AG04449 (cell line): ENCODE measurements at regions not wholly inside any gene's neighbourhood (a gene's known extent, or its start where the extent isn't known, plus 50 kb on each side); places are given as distances from the start of the nearest gene placed in this dataset.

Experiments
- CTCF ChIA-PET: fragments of 350-600 bp; formaldehyde crosslinking; extraction: SDS; loops from one replicate; lab custom pipeline; 2021; ENCODE audit warnings: antibody characterized with exemption; lab: Yijun Ruan, JAX
- POLR2A ChIA-PET: fragments of 400-600, 350-600 bp; formaldehyde crosslinking; extraction: SDS; loops from one replicate; lab custom pipeline; 2020; ENCODE audit warnings: antibody characterized with exemption, inconsistent platforms; lab: Yijun Ruan, JAX
- DNase-seq: peaks from one replicate; pipeline ENCODE4 v3.0.0-alpha.2; 2010; ENCODE audit warnings: low read depth, low spot score
- H3K4me3 ChIP-seq: 2 replicates; pipeline ENCODE4 v1.5.1; 2011; ENCODE audit warnings: low read depth, mild to moderate bottlenecking, control low read depth, low read length
- TF ChIP-seq, protein P1 (sequence below): IDR thresholded peaks from one replicate; pipeline ENCODE4 v1.5.1; 2011; ENCODE audit warnings: mild to moderate bottlenecking, moderate library complexity, low read length, control low read depth, inconsistent platforms; ENCODE audit not compliant: insufficient read depth; ENCODE audit errors: missing control alignments

- DNase-seq, result no peak
- ChIA-PET CTCF (interaction anchor here (1.1 to 1.8 kb wide), 2 partner anchors 9 to 324 kb away, joined by 4 to 5 read pairs; no protein-coding TSS in a partner anchor), POLR2A (no interaction called here)
Observed at GRCh38 chr17:13355054-13355453, 246.7 kb downstream of the HS3ST3A1 start.

DNA sequence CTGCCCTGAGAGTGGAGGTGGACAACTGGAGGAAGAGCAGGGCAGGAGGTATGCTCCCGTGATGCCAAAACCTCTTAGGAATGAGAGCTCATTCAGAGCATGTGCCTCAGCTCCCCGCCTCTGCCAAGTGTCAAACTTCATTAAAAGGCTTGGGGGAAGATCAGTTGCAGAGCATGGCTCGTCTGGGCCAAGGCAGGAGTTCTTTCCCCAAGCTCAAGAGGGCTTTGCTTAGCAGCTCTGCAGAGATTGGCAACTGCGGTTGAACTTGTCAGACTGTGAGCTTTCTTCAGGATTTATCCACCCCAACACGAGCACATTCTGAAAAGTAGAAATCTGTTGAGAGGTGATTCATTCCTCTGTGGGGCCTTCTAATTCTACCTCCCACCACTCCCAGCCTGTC, 248.1 kb downstream of the HS3ST3A1 start:
- POLR2A ChIA-PET, result interaction anchor here (0.7 to 1.7 kb wide), 3 partner anchors 9 to 947 kb away, joined by 3 to 5 read pairs (median 4); partner anchors contain the start of gene HS3ST3B1
- CTCF ChIA-PET, result interaction anchor here (0.6 to 1.8 kb wide), 5 partner anchors 9 to 323 kb away, joined by 3 to 5 read pairs (median 3); no protein-coding TSS in a partner anchor
- TF ChIP-seq, protein P1, sequence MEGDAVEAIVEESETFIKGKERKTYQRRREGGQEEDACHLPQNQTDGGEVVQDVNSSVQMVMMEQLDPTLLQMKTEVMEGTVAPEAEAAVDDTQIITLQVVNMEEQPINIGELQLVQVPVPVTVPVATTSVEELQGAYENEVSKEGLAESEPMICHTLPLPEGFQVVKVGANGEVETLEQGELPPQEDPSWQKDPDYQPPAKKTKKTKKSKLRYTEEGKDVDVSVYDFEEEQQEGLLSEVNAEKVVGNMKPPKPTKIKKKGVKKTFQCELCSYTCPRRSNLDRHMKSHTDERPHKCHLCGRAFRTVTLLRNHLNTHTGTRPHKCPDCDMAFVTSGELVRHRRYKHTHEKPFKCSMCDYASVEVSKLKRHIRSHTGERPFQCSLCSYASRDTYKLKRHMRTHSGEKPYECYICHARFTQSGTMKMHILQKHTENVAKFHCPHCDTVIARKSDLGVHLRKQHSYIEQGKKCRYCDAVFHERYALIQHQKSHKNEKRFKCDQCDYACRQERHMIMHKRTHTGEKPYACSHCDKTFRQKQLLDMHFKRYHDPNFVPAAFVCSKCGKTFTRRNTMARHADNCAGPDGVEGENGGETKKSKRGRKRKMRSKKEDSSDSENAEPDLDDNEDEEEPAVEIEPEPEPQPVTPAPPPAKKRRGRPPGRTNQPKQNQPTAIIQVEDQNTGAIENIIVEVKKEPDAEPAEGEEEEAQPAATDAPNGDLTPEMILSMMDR, result no peak
- H3K4me3 ChIP-seq, result no peak overlapping the region
- DNase-seq, result no peak

More at GRCh38 chr17:13355054-13355453, 246.7 kb downstream of the HS3ST3A1 start:
- no peak overlapping the region for H3K4me3 ChIP-seq
- TF ChIP-seq, protein P1, result no peak

- TF ChIP-seq, protein P1, result no peak
- no peak overlapping the region for H3K4me3 ChIP-seq
- no peak for DNase-seq
- CTCF ChIA-PET, result interaction anchor here (0.6 to 1.8 kb wide), 5 partner anchors 10 to 322 kb away, joined by 3 to 5 read pairs (median 3); no protein-coding TSS in a partner anchor
- POLR2A ChIA-PET, result interaction anchor here (1.1 to 1.7 kb wide), 2 partner anchors 10 to 948 kb away, joined by 4 to 5 read pairs; partner anchors contain the start of gene HS3ST3B1
Observed at GRCh38 chr17:13352747-13353415, 248.8 kb downstream of the HS3ST3A1 start.

DNA sequence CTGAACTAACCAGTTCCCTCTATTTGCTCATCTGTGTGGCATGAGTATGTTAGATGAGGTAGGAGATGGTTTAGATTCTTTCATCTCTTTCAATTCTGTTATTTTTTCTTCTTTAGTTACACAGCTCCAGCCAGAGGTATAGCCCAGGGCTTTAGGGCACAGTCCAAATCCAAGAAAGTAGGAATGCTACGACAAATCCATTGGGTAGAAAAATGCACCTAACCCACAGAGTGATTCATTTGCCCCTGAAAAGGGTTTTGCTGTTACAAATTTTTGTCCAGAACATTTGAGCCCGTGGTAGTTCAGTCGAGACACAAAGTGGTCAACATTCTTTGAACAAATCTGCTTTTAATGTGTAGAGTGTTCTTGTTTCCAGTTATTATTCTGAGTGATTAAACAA, 250.7 kb downstream of the HS3ST3A1 start:
- no peak overlapping the region for H3K4me3 ChIP-seq
- DNase-seq, result no peak
- TF ChIP-seq, protein P1, result no peak
- POLR2A ChIA-PET, result no interaction called here
- CTCF ChIA-PET, result interaction anchor here (1.4 kb wide), 1 partner anchor 243 kb away, joined by 4 read pairs; no protein-coding TSS in a partner anchor

DNA sequence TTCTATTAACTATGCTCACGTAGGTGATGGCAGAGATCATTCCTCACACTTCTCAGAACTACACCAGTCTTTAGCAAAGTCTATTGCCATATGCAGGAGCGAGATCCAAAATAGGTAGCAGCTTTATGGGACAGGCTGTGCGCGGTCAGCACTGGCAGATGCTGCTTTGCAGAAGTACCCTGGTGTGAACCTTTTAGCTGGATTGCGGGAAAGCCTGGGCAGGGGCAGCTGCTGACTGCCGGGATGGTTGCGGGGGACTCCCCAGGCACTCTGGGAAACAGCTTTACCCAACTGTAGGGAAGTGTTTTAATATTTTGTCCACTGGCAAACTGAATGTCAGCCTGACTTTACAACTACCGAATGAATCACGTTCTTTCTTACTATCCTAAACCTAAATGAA, 251.3 kb downstream of the HS3ST3A1 start:
- CTCF ChIA-PET, result interaction anchor here (1.4 kb wide), 1 partner anchor 244 kb away, joined by 4 read pairs; no protein-coding TSS in a partner anchor

More for the DNA sequence above, 251.3 kb downstream of the HS3ST3A1 start:
- TF ChIP-seq, protein P1, result no peak
- no peak overlapping the region for H3K4me3 ChIP-seq
- POLR2A ChIA-PET, result no interaction called here
- no peak for DNase-seq
